ENCODE measurements at regions not wholly inside any gene's neighbourhood (a gene's known extent, or its start where the extent isn't known, plus 50 kb on each side); places are given as distances from the start of the nearest gene placed in this dataset.

GRCh38 chr6:112563368-112563767 lies 216.2 kb downstream of the RFPL4B start:
- TF ChIP-seq, protein P1, sequence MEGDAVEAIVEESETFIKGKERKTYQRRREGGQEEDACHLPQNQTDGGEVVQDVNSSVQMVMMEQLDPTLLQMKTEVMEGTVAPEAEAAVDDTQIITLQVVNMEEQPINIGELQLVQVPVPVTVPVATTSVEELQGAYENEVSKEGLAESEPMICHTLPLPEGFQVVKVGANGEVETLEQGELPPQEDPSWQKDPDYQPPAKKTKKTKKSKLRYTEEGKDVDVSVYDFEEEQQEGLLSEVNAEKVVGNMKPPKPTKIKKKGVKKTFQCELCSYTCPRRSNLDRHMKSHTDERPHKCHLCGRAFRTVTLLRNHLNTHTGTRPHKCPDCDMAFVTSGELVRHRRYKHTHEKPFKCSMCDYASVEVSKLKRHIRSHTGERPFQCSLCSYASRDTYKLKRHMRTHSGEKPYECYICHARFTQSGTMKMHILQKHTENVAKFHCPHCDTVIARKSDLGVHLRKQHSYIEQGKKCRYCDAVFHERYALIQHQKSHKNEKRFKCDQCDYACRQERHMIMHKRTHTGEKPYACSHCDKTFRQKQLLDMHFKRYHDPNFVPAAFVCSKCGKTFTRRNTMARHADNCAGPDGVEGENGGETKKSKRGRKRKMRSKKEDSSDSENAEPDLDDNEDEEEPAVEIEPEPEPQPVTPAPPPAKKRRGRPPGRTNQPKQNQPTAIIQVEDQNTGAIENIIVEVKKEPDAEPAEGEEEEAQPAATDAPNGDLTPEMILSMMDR (conservative IDR thresholded peaks at IDR 0.05), result no peak
- H3K27ac ChIP-seq, result no peak overlapping the region

DNA sequence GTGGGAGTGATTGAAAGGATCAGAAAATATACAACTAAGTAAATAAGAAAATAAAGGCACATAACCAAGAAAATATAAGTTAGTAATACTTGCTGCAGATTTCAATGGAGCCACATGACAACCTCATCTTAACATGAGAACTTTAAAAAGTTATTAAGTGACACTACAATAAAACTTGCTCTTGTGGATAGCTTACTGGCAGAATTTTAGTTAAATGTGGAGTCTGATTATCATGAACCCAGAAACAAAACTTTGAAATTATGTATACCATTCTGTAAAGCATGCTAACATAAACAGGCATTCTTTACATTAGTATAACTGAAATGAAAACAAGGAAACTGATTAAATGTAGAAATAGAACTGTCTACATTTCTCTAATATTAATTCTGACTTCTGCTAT lies 220.9 kb downstream of the RFPL4B start:
- TF ChIP-seq, protein P1 (conservative IDR thresholded peaks at IDR 0.05), result no peak
- no peak overlapping the region for H3K27ac ChIP-seq

DNA sequence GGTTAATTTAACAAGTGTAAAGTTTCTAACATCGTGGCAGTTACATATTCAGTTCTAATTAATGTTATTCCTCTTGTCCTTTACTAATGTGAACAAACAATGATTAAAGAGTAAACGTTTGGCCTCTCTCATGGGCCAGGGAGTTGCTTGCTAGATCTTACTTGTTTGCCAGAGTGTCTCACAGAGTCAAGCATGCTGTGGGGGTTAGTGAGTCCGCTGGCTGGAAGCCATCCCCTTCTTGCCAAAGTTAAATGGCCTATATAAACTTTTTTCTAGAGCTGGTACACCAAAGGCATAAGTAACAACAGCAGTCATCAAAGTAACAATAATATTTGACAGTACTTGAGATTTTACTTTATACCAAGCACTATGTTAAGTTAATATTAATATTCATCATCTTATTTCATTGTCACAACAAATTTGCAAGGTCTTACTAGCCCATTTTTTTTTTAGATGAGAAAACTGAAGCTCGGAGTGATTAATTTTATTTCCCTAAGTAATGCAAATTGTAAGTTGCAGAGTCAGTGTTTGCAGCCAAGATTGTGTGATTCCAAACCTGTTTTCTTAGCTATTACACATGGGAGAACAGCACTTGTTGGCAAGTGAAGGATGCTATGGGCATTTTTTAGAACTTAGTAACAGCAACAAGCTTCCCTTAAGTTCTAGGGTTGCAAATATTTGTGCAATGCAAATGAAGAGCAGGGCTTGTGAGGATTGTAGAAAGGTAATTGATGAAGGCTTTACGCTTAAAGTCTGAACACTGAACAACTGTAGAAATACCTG lies 224.5 kb downstream of the RFPL4B start:
- TF ChIP-seq, protein P1 (conservative IDR thresholded peaks at IDR 0.05), result no peak
- H3K27ac ChIP-seq, result no peak overlapping the region

DNA sequence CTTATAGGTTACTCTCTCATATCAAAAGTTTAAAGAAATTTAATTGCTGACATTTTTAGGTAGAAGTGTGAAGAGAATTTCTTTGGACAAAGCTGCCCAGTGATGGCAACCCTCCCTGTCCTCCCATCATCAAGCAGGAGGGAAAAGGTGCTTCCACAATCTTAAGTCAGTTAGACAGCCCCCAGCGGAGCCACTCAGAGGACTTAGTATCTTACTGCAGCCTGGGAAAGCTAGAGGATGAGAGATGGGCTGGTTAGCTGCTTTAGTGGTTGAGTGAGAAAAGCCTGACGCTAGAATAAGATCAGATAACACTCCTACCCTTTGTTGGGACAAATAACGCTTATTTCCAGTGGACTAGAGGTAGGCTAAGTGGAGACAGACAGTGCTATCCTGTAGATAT lies 227.1 kb downstream of the RFPL4B start:
- TF ChIP-seq, protein P1 (conservative IDR thresholded peaks at IDR 0.05), result no peak
- H3K27ac ChIP-seq, result no peak overlapping the region

DNA sequence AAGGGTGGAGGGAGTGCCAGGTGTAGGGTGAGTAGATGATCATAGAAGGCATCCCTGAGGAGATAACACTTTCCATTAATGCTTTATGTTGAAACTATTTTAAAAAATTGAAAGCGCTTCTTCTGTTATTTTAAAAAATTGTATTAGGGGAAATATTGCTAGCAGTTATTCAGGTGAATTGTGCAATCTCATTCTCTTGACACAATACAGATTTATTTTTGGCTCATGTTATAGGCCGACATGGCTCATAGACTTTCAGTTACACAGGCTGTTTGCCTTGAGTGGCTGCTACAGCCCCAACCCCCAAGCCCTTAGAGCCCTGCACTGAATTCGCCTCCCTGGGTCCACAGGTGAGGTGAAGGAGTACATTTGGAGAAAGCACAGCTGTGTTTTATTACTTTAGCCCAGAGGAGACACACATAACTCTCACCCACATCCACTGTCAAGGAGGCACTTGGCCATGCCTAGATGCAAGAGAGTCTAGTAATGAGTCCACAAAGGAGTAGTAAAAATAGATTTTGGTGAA lies 228.2 kb downstream of the RFPL4B start:
- TF ChIP-seq, protein P1 (conservative IDR thresholded peaks at IDR 0.05), result no peak
- no peak overlapping the region for H3K27ac ChIP-seq

- TF ChIP-seq, protein P1 (conservative IDR thresholded peaks at IDR 0.05), result no peak
Measured at GRCh38 chr6:112576423-112576822, 229.3 kb downstream of the RFPL4B start.

GRCh38 chr6:112579601-112580000 lies 232.5 kb downstream of the RFPL4B start:
- TF ChIP-seq, protein P1 (conservative IDR thresholded peaks at IDR 0.05), result no peak
- H3K27ac ChIP-seq, result no peak overlapping the region

More at GRCh38 chr6:112576423-112576822, 229.3 kb downstream of the RFPL4B start:
- no peak overlapping the region for H3K27ac ChIP-seq
